Central memory CD8-positive, alpha-beta T cell (primary cell): ENCODE measurements at regions not wholly inside any gene's neighbourhood (a gene's known extent, or its start where the extent isn't known, plus 50 kb on each side); places are given as distances from the start of the nearest gene placed in this dataset.

Experiments
- ATAC-seq: fragments of 150-1000 bp; cut with Tn5 transposase; replicated peaks from 2 replicates; pipeline ENCODE4 v1.10.0; 2022; ENCODE audit warnings: mild to moderate bottlenecking, moderate FRiP score, moderate number of reproducible peaks; ENCODE audit not compliant: poor library complexity, severe bottlenecking; ENCODE audit errors: extremely low read depth
- DNase-seq, 2 donors: peaks; one replicate each; pipeline ENCODE4 v3.0.0; 2021; ENCODE audit warnings: low spot score in 2 of 2
- H3K27ac Mint-ChIP-seq: one replicate; pipeline ENCODE4 v1.8.0; 2022; ENCODE audit warnings: low read depth, mild to moderate bottlenecking, moderate library complexity, mixed read lengths
- H3K27me3 Mint-ChIP-seq: one replicate; pipeline ENCODE4 v1.8.0; 2022; ENCODE audit warnings: mixed read lengths
- H3K36me3 Mint-ChIP-seq: one replicate; pipeline ENCODE4 v1.8.0; 2022; ENCODE audit warnings: mild to moderate bottlenecking, moderate library complexity, mixed read lengths; ENCODE audit not compliant: insufficient read depth
- H3K4me1 Mint-ChIP-seq: one replicate; pipeline ENCODE4 v1.8.0; 2022; ENCODE audit warnings: mixed read lengths
- H3K4me3 Mint-ChIP-seq: one replicate; pipeline ENCODE4 v1.8.0; 2022; ENCODE audit warnings: mild to moderate bottlenecking, moderate library complexity, mixed read lengths
- H3K9me3 Mint-ChIP-seq: one replicate; pipeline ENCODE4 v1.8.0; 2022; ENCODE audit warnings: mixed read lengths

DNA sequence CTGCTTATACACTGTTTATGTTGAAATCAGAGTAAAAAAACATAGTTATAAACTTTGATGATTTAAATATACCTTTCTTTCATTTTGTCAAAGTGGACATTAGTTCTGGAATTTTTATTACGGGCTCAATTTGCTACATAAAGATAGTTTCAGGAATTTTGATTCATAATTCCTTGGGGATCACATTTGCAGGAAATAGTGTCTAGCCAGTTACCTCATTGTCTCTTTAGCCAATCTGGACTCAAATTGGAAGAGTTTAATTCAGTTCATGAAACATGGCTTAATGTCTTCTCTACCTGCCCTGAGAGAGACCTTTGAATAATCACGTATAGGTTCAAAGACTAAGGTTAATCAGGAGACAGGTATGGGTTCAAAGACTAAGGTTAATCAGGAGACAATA is 262.6 kb downstream of the HGF start:
- peaks cover 24% of the 10 kb centered on the region for H3K9me3 Mint-ChIP-seq
- no peaks in the 10 kb centered on the region for H3K4me1 Mint-ChIP-seq
- H3K27ac Mint-ChIP-seq = no peak overlapping the region
- DNase-seq (no peak), ATAC-seq (no peak)
- H3K27me3 Mint-ChIP-seq = no peaks in the 10 kb centered on the region
- no peak overlapping the region for H3K4me3 Mint-ChIP-seq
- H3K36me3 Mint-ChIP-seq = no peaks in the 10 kb centered on the region

DNA sequence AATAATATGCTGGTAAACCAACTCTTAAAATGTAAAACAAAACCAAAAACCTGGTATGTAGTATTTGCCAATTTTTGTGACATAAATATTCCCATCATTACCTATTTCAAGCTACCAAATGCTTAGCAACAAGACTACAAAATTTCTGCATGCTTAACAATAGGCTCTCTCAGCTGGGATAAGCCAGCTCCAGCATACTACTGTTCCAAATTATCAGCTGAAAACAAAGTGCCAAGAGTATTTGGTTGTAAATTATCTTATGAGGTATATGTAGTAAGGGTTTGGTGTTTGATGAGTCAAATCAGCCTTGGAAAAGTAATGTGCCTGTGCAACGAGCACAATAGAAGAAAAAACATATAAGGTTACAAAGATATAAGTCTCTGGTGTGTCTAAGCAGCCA is 263.2 kb downstream of the HGF start:
- Mint-ChIP-seq H3K36me3 (no peaks in the 10 kb centered on the region), H3K4me3 (no peak overlapping the region), H3K4me1 (no peaks in the 10 kb centered on the region), H3K9me3 (peaks cover 26% of the 10 kb centered on the region), H3K27me3 (no peaks in the 10 kb centered on the region), H3K27ac (no peak overlapping the region)
- no peak for ATAC-seq
- no peak for DNase-seq

DNA sequence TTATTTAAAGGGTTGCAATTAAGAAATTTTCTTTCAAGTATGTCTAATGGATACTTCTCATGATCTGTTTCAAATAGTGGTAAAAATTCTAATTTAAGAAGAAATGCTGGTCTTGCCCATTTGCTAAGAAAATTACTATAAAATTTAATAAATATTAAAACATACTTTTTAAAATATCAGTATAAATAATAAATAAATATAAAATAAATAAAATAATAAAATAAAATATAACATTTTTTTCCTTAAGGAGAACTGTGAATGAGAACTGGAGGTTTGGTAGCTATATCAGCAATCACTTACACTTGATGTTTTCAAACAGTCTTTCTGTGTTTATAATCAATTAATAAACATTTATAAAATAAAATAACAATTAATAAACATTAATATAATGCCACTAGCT is 266.1 kb downstream of the HGF start:
- Mint-ChIP-seq H3K36me3 (no peaks in the 10 kb centered on the region), H3K27me3 (no peaks in the 10 kb centered on the region), H3K4me1 (no peaks in the 10 kb centered on the region), H3K27ac (no peak overlapping the region), H3K9me3 (peaks cover 10% of the 10 kb centered on the region), H3K4me3 (no peak overlapping the region)
- ATAC-seq (no peak), DNase-seq (no peak)

DNA sequence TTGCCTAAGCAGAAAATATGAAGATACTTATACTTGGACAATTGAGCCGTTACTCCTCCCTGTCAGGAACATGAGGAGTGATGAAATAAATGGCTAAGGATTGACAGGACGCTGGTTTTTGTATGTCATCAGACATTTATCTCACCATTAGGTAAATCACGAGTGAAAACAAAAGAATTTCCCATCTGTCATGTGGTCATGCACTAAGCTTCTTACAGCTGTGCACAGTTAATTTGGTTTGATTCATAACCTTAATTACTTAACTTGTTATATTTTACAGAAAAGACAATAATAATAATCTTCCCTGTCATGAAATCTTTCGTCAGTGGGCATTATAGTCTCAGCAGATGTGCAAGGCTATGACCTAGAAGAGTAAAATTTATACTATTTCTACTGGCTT is 266.5 kb downstream of the HGF start:
- Mint-ChIP-seq H3K4me1 (no peaks in the 10 kb centered on the region), H3K4me3 (no peak overlapping the region), H3K36me3 (no peaks in the 10 kb centered on the region), H3K27ac (no peak overlapping the region), H3K27me3 (no peaks in the 10 kb centered on the region), H3K9me3 (peaks cover 10% of the 10 kb centered on the region)
- no peak for DNase-seq
- ATAC-seq = no peak

- ATAC-seq (no peak), DNase-seq (no peak)
- Mint-ChIP-seq H3K9me3 (peaks cover 14% of the 10 kb centered on the region), H3K27ac (no peak overlapping the region), H3K4me3 (no peak overlapping the region), H3K36me3 (no peaks in the 10 kb centered on the region), H3K27me3 (no peaks in the 10 kb centered on the region), H3K4me1 (no peaks in the 10 kb centered on the region)
Observed at GRCh38 chr7:81501220-81501619, 268.6 kb downstream of the HGF start.

GRCh38 chr7:81500631-81501030 is 269.2 kb downstream of the HGF start:
- H3K4me3 Mint-ChIP-seq = no peak overlapping the region
- H3K27ac Mint-ChIP-seq = no peak overlapping the region
- no peaks in the 10 kb centered on the region for H3K36me3 Mint-ChIP-seq
- no peaks in the 10 kb centered on the region for H3K4me1 Mint-ChIP-seq
- DNase-seq = no peak
- H3K9me3 Mint-ChIP-seq = peaks cover 14% of the 10 kb centered on the region
- H3K27me3 Mint-ChIP-seq = no peaks in the 10 kb centered on the region
- no peak for ATAC-seq

DNA sequence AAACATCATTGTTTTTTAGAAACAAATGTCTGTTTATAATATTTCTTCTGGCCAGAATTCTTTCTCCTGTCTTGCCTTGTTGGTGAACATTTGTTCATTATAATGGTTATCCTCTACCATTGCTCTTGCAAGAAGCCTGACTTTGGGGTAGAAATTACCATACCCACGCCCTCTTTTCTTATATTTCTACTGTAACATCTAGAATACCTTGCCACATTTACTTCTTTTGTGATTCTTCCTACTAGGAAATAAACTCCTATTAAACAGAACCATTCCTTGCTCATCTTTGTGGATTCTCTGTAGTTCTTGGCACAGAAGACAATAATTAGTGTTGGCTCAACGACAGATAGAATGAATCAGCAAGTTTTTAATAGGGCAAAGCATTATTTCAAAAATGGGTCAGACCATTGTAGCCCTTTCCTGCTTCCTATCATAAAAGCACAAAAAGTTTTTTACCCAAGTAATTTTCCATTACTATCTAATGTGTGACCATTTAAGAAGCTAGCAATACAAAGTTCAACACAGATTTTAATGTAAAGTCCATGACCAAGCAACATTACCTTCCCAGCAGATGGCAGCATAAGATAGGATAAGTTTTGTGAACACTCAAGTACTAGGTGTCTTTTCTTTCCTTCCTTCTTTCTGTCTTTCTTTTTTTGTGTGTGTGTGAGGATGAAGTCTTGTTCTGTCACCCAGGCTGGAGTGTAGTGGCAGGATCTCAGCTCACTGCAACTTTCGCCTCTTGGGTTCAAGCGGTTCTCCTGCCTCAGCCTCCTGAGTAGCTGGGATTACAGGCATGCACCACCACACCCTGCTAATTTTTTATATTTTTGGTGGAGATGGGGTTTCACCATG is 270.4 kb downstream of the HGF start:
- Mint-ChIP-seq H3K9me3 (peaks cover 14% of the 10 kb centered on the region), H3K4me3 (no peak overlapping the region), H3K27ac (no peak overlapping the region), H3K27me3 (no peaks in the 10 kb centered on the region), H3K4me1 (no peaks in the 10 kb centered on the region), H3K36me3 (no peaks in the 10 kb centered on the region)
- ATAC-seq (no peak), DNase-seq (no peak)

GRCh38 chr7:81498176-81498575 is 271.7 kb downstream of the HGF start:
- Mint-ChIP-seq H3K4me3 (no peak overlapping the region), H3K4me1 (no peaks in the 10 kb centered on the region), H3K36me3 (no peaks in the 10 kb centered on the region), H3K27me3 (no peaks in the 10 kb centered on the region), H3K9me3 (peaks cover 14% of the 10 kb centered on the region), H3K27ac (no peak overlapping the region)
- no peak for ATAC-seq
- DNase-seq = no peak

DNA sequence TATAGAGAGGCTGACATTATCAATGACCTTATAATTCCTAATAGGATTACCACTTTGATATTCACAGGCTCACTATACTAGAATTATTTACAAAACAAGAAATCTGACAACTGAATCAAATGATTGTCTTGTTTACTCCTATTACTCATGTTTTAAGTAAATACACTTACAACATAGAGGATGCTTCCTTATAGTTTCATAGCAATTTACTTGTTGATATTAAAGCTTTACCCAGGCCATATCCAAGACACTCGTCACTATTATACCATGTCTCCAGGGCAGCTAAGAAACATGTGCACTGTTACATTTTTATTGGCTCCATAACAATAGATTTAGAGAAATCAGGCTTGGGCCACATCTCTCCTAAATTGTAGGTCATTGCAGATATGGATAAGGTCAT is 276.9 kb downstream of the HGF start:
- Mint-ChIP-seq H3K27me3 (no peaks in the 10 kb centered on the region), H3K27ac (no peak overlapping the region), H3K9me3 (peaks cover 6% of the 10 kb centered on the region), H3K4me3 (no peak overlapping the region), H3K4me1 (no peaks in the 10 kb centered on the region), H3K36me3 (no peaks in the 10 kb centered on the region)
- DNase-seq (no peak), ATAC-seq (no peak)

GRCh38 chr7:81492240-81492639 is 277.6 kb downstream of the HGF start:
- H3K4me1 Mint-ChIP-seq = no peaks in the 10 kb centered on the region
- no peak overlapping the region for H3K4me3 Mint-ChIP-seq
- H3K27ac Mint-ChIP-seq = no peak overlapping the region
- DNase-seq (no peak), ATAC-seq (no peak)
- no peaks in the 10 kb centered on the region for H3K36me3 Mint-ChIP-seq
- peaks cover 6% of the 10 kb centered on the region for H3K9me3 Mint-ChIP-seq
- no peaks in the 10 kb centered on the region for H3K27me3 Mint-ChIP-seq

DNA sequence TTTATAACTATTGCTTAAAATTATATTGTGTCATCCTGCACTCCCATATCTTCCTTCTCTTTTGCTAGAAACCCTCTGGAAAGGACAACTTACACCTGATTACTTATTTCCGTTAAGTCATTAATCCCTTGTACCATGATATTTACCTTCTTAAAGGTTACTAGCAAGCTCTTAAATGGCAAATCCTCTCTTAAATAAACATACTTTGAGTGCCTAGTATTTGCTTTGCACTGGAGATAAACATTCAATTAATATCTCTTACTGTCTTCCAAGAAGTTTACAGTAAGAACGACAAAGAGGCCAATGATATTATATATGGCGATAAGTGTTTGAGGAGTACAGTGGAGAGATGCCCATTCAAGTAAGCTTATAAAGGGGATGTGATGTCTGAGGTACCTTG is 278.3 kb downstream of the HGF start:
- H3K36me3 Mint-ChIP-seq = no peaks in the 10 kb centered on the region

GRCh38 chr7:81488210-81488609 is 281.6 kb downstream of the HGF start:
- Mint-ChIP-seq H3K27ac (no peak overlapping the region), H3K4me1 (no peaks in the 10 kb centered on the region), H3K36me3 (no peaks in the 10 kb centered on the region), H3K9me3 (peaks cover 6% of the 10 kb centered on the region), H3K27me3 (no peaks in the 10 kb centered on the region), H3K4me3 (no peak overlapping the region)
- no peak for DNase-seq
- no peak for ATAC-seq

More for the DNA sequence above, 278.3 kb downstream of the HGF start:
- peaks cover 6% of the 10 kb centered on the region for H3K9me3 Mint-ChIP-seq
- H3K4me1 Mint-ChIP-seq = no peaks in the 10 kb centered on the region
- DNase-seq = no peak
- no peak for ATAC-seq
- H3K27me3 Mint-ChIP-seq = no peaks in the 10 kb centered on the region
- no peak overlapping the region for H3K4me3 Mint-ChIP-seq
- H3K27ac Mint-ChIP-seq = no peak overlapping the region

- Mint-ChIP-seq H3K36me3 (no peaks in the 10 kb centered on the region), H3K27ac (no peak overlapping the region), H3K9me3 (peaks cover 6% of the 10 kb centered on the region), H3K4me1 (no peaks in the 10 kb centered on the region), H3K27me3 (no peaks in the 10 kb centered on the region), H3K4me3 (no peak overlapping the region)
- ATAC-seq = no peak
- no peak for DNase-seq
Observed at GRCh38 chr7:81487516-81487915, 282.3 kb downstream of the HGF start.
